SK-N-SH (cell line): ENCODE measurements at regions not wholly inside any gene's neighbourhood (a gene's known extent, or its start where the extent isn't known, plus 50 kb on each side); places are given as distances from the start of the nearest gene placed in this dataset.

Source experiments
- CTCF ChIA-PET: fragments of 300-600, 350-600 bp; formaldehyde crosslinking; extraction: SDS; loops from one replicate; lab custom pipeline; 2021; lab: Yijun Ruan, JAX
- POLR2A ChIA-PET: fragments of 350-600 bp; sonication (Branson Sonifier 250); formaldehyde crosslinking; extraction: SDS; loops from one replicate; lab custom pipeline; 2020; ENCODE audit warnings: antibody characterized with exemption, inconsistent platforms; lab: Yijun Ruan, JAX
- DNase-seq: peaks from one replicate; pipeline ENCODE4 v3.0.0; 2012
- H2AFZ ChIP-seq: fragments of 200-600 bp; sonication (generic); 2 replicates; pipeline ENCODE4 v1.8.1; 2016; ENCODE audit warnings: antibody characterized with exemption, mild to moderate bottlenecking, low read depth
- H3F3A ChIP-seq: fragments of 200-600 bp; sonication (generic); replicated peaks from 2 replicates; pipeline ENCODE3; 2016; ENCODE audit warnings: antibody characterized with exemption, mild to moderate bottlenecking; ENCODE audit not compliant: insufficient read depth
- H3K27ac ChIP-seq, 2 experiments: fragments of 200-500 bp in 1 of 2; fragments of 200-600 bp in 1 of 2; sonication (Bioruptor generic) in 1 of 2; sonication (generic), shearing (Covaris generic) in 1 of 2; 2 replicates each; pipeline versions ENCODE4 v1.5.1 to v1.6.1; 2014 to 2016; ENCODE audit warnings: low read depth in 2 of 2, inconsistent platforms in 1 of 2, low read length in 1 of 2, mild to moderate bottlenecking in 1 of 2, mixed read lengths in 1 of 2
- H3K27me3 ChIP-seq: fragments of 200-600 bp; sonication (generic), shearing (Covaris generic); 2 replicates; pipeline ENCODE4 v1.6.1; 2016; ENCODE audit warnings: mixed run types; ENCODE audit not compliant: insufficient read depth
- H3K36me3 ChIP-seq, 2 experiments: fragments of 200-500 bp in 1 of 2; fragments of 200-600 bp in 1 of 2; sonication (Bioruptor generic) in 1 of 2; sonication (generic) in 1 of 2; replicated peaks in 1 of 2; 2 replicates each; pipeline versions ENCODE3 to v1.5.1; 2014 to 2016; ENCODE audit warnings: low read length in 1 of 2, mild to moderate bottlenecking in 1 of 2; ENCODE audit not compliant: insufficient read depth in 2 of 2, control insufficient read depth in 1 of 2
- H3K4me1 ChIP-seq, 2 experiments: fragments of 200-500 bp in 1 of 2; fragments of 200-600 bp in 1 of 2; sonication (Bioruptor generic) in 1 of 2; sonication (generic), shearing (Covaris generic) in 1 of 2; 2 replicates each; pipeline versions ENCODE4 v1.5.1 to v1.6.1; 2014 to 2016; ENCODE audit warnings: low read depth in 1 of 2, low read length in 1 of 2, mixed run types in 1 of 2; ENCODE audit not compliant: insufficient read depth in 2 of 2, control insufficient read depth in 1 of 2
- H3K4me2 ChIP-seq: fragments of 200-600 bp; sonication (generic), shearing (Covaris generic); 2 replicates; pipeline ENCODE4 v1.6.1; 2017; ENCODE audit warnings: mixed run types
- H3K4me3 ChIP-seq, 2 experiments: fragments of 200-500 bp in 1 of 2; fragments of 200-600 bp in 1 of 2; sonication (Bioruptor generic) in 1 of 2; sonication (generic), shearing (Covaris generic) in 1 of 2; 2 replicates each; pipeline versions ENCODE4 v1.5.1 to v1.8.1; 2014 to 2016; ENCODE audit warnings: low read depth in 2 of 2, inconsistent platforms in 1 of 2, low read length in 1 of 2, mild to moderate bottlenecking in 1 of 2, mixed read lengths in 1 of 2, moderate library complexity in 1 of 2
- H3K79me2 ChIP-seq: fragments of 200-600 bp; sonication (generic); 2 replicates; pipeline ENCODE4 v1.8.1; 2017; ENCODE audit warnings: mild to moderate bottlenecking; ENCODE audit not compliant: insufficient read depth
- H3K9ac ChIP-seq: fragments of 200-600 bp; sonication (generic); 2 replicates; pipeline ENCODE4 v1.6.1; 2017; ENCODE audit warnings: mixed run types
- H3K9me2 ChIP-seq: fragments of 200-600 bp; sonication (generic); 2 replicates; pipeline ENCODE4 v1.6.1; 2017; ENCODE audit warnings: mixed run types
- H3K9me3 ChIP-seq: fragments of 200-600 bp; sonication (generic); 2 replicates; pipeline ENCODE4 v1.6.1; 2017; ENCODE audit warnings: mixed run types, mild to moderate bottlenecking, moderate library complexity
- H4K20me1 ChIP-seq: fragments of 200-600 bp; sonication (generic); 2 replicates; pipeline ENCODE4 v1.6.1; 2017; ENCODE audit warnings: mild to moderate bottlenecking, mixed run types; ENCODE audit not compliant: insufficient read depth
- EP300 ChIP-seq, 2 experiments: IDR thresholded peaks; 2 replicates each; pipeline versions ENCODE4 v1.4.0 to v1.6.1; 2012; ENCODE audit warnings: borderline replicate concordance in 1 of 2, low read depth in 1 of 2, low read length in 1 of 2
- EZH2phosphoT487 ChIP-seq: fragments of 200-600 bp; sonication (generic); IDR thresholded peaks from 2 replicates; pipeline ENCODE4 v1.6.1; 2017; ENCODE audit warnings: low read depth, mixed run types, mild to moderate bottlenecking, antibody characterized with exemption, moderate library complexity, borderline replicate concordance
- FOSL2 ChIP-seq: IDR thresholded peaks from 2 replicates; pipeline ENCODE4 v1.4.0; 2012; ENCODE audit warnings: low read depth, mild to moderate bottlenecking, moderate library complexity, borderline replicate concordance
- GABPA ChIP-seq: IDR thresholded peaks from 2 replicates; pipeline ENCODE4 v1.4.0; 2012; ENCODE audit warnings: low read depth, mild to moderate bottlenecking
- JUND ChIP-seq: IDR thresholded peaks from 2 replicates; pipeline ENCODE4 v1.4.0; 2012
- MAX ChIP-seq: IDR thresholded peaks from 2 replicates; pipeline ENCODE4 v1.4.0; 2012; ENCODE audit warnings: low read depth
- MXI1 ChIP-seq: IDR thresholded peaks from 2 replicates; pipeline ENCODE4 v1.6.1; 2012; ENCODE audit warnings: mild to moderate bottlenecking, low read depth, low read length, improper control_type of control experiment
- NFIC ChIP-seq: IDR thresholded peaks from 2 replicates; pipeline ENCODE4 v1.4.0; 2012; ENCODE audit warnings: borderline replicate concordance
- NRF1 ChIP-seq: IDR thresholded peaks from 2 replicates; pipeline ENCODE4 v1.6.1; 2012; ENCODE audit warnings: low read depth, mild to moderate bottlenecking, low read length
- PBX3 ChIP-seq: IDR thresholded peaks from 2 replicates; pipeline ENCODE4; 2012
- RXRA ChIP-seq: IDR thresholded peaks from 2 replicates; pipeline ENCODE4 v1.4.0; 2012; ENCODE audit warnings: low read depth, mild to moderate bottlenecking, borderline replicate concordance
- SMC3 ChIP-seq: IDR thresholded peaks from 2 replicates; pipeline ENCODE4 v1.6.1; 2012; ENCODE audit warnings: low read depth, low read length, improper control_type of control experiment
- TAF1 ChIP-seq: IDR thresholded peaks from 2 replicates; pipeline ENCODE4 v1.6.1; 2012; ENCODE audit warnings: low read depth, mild to moderate bottlenecking, low read length, moderate library complexity, borderline replicate concordance
- TCF12 ChIP-seq: IDR thresholded peaks from 2 replicates; pipeline ENCODE4 v1.4.0; 2012
- TEAD4 ChIP-seq: IDR thresholded peaks from 2 replicates; pipeline ENCODE4 v1.4.0; 2012; ENCODE audit warnings: mild to moderate bottlenecking, borderline replicate concordance; ENCODE audit not compliant: insufficient read depth
- USF2 ChIP-seq: fragments of 150-350 bp; IDR thresholded peaks from 2 replicates; pipeline ENCODE4 v1.6.1; 2017; ENCODE audit warnings: antibody characterized with exemption, low read length, low read depth, borderline replicate concordance
- ZBTB33 ChIP-seq: IDR thresholded peaks from 2 replicates; pipeline ENCODE4 v1.4.0; 2012; ENCODE audit warnings: low read depth, borderline replicate concordance
- WGBS: methylation state at CpG from one replicate; pipeline ENCODE4 v1.1.6; 2017; ENCODE audit warnings: low lambda C conversion rate; 5-methylcytosine and 5-hydroxymethylcytosine counted together

GRCh38 chr5:21142791-21143190, 1154.8 kb upstream of the CDH18 start:
- Histone ChIP-seq H3K9me2 (no peaks in the 10 kb centered on the region), H3K9ac (no peak overlapping the region), H3K4me1 (no peaks in the 10 kb centered on the region), H3K36me3 (no peaks in the 10 kb centered on the region), H3K4me2 (no peak overlapping the region), H3K9me3 (no peaks in the 10 kb centered on the region), H3K79me2 (no peaks in the 10 kb centered on the region), H3K4me3 (no peak overlapping the region), H3K27ac (no peak overlapping the region), H2AFZ (no peak overlapping the region), H3K27me3 (no peaks in the 10 kb centered on the region), H4K20me1 (no peaks in the 10 kb centered on the region), H3F3A (no peaks in the 10 kb centered on the region)
- no peak for DNase-seq
- no peak for TF ChIP-seq TAF1
- no peak for TF ChIP-seq EP300 (IDR thresholded peaks at IDR 0.05; ENCODE audit: borderline replicate concordance in 1 of 2, low read depth in 1 of 2, low read length in 1 of 2)
- no peak for TF ChIP-seq TCF12
- TF ChIP-seq PBX3 = no peak
- no peak for TF ChIP-seq MAX
- TF ChIP-seq NFIC = no peak
- no peak for TF ChIP-seq FOSL2
- TF ChIP-seq JUND = no peak
- no peak for TF ChIP-seq EZH2phosphoT487
- no peak for TF ChIP-seq NRF1
- TF ChIP-seq ZBTB33 = no peak
- WGBS = 37% methylated on average over 5 of the region's 9 CpGs
- ChIA-PET CTCF (no interaction called here), POLR2A (no interaction called here)

GRCh38 chr5:21140987-21141386, 1153.0 kb upstream of the CDH18 start:
- H4K20me1 ChIP-seq = no peaks in the 10 kb centered on the region
- no peaks in the 10 kb centered on the region for H3K36me3 ChIP-seq

More at GRCh38 chr5:21140987-21141386, 1153.0 kb upstream of the CDH18 start:
- Histone ChIP-seq H3K79me2 (no peaks in the 10 kb centered on the region), H3K4me3 (no peak overlapping the region), H3K9ac (no peak overlapping the region), H3K4me2 (no peak overlapping the region), H3K27ac (no peak overlapping the region), H3K9me2 (no peaks in the 10 kb centered on the region), H3K9me3 (no peaks in the 10 kb centered on the region), H3F3A (no peaks in the 10 kb centered on the region), H3K4me1 (no peaks in the 10 kb centered on the region), H2AFZ (no peak overlapping the region), H3K27me3 (no peaks in the 10 kb centered on the region)
- DNase-seq = no peak
- CTCF ChIA-PET = no interaction called here
- 77% methylated on average over 13 of the region's 13 CpGs for WGBS
- TF ChIP-seq USF2 = no peak
- no peak for TF ChIP-seq SMC3
- TF ChIP-seq RXRA = no peak
- TF ChIP-seq GABPA = no peak
- no peak for TF ChIP-seq TEAD4
- TF ChIP-seq MXI1 = no peak
- POLR2A ChIA-PET = no interaction called here
